ENCODE measurements at regions not wholly inside any gene's neighbourhood (a gene's known extent, or its start where the extent isn't known, plus 50 kb on each side); places are given as distances from the start of the nearest gene placed in this dataset.

GRCh38 chr5:58202941-58203444 is 256.9 kb downstream of the PLK2 start:
- H3K4me1 ChIP-seq (ENCODE audit: insufficient read depth, low read length, poor library complexity, severe bottlenecking): no peaks in the 10 kb centered on the region
- ChIA-PET POLR2A (ENCODE audit: low non-redundant PET) (no interaction called here), CTCF (no interaction called here)
- DNase-seq (ENCODE audit: low spot score): no peak
- no TSS peak for BruUV-seq (replicated peaks)
- H3K9me3 ChIP-seq (ENCODE audit: low read depth, low read length, poor library complexity, severe bottlenecking): no peaks in the 10 kb centered on the region
- no peak overlapping the region for H3K27ac ChIP-seq (ENCODE audit: low read depth, low read length, poor library complexity, severe bottlenecking)
- H3K4me3 ChIP-seq (ENCODE audit: low read depth, low read length, poor library complexity, severe bottlenecking): no peak overlapping the region
- intact Hi-C loops (cut with micrococcal nuclease; ENCODE audit: unreplicated experiment): no loop called here
- no peaks in the 10 kb centered on the region for H3K36me3 ChIP-seq (ENCODE audit: insufficient read depth, low read length, poor library complexity, severe bottlenecking)
- TF ChIP-seq EZH2 (IDR thresholded peaks at IDR 0.05; ENCODE audit: borderline replicate concordance, low read depth, low read length, poor library complexity, severe bottlenecking) (no peak), CTCF (conservative IDR thresholded peaks at IDR 0.05; ENCODE audit: low read depth, low read length) (no peak)
- H3K27me3 ChIP-seq (replicated peaks; ENCODE audit: insufficient read depth, low read depth, low read length, poor library complexity): no peaks in the 10 kb centered on the region

GRCh38 chr5:58201922-58202648 is 257.8 kb downstream of the PLK2 start:
- Histone ChIP-seq H3K36me3 (ENCODE audit: insufficient read depth, low read length, poor library complexity, severe bottlenecking) (no peaks in the 10 kb centered on the region), H3K4me1 (ENCODE audit: insufficient read depth, low read length, poor library complexity, severe bottlenecking) (no peaks in the 10 kb centered on the region), H3K27me3 (replicated peaks; ENCODE audit: insufficient read depth, low read depth, low read length, poor library complexity) (no peaks in the 10 kb centered on the region), H3K4me3 (ENCODE audit: low read depth, low read length, poor library complexity, severe bottlenecking) (no peak overlapping the region), H3K27ac (ENCODE audit: low read depth, low read length, poor library complexity, severe bottlenecking) (no peak overlapping the region), H3K9me3 (ENCODE audit: low read depth, low read length, poor library complexity, severe bottlenecking) (no peaks in the 10 kb centered on the region)
- CTCF ChIA-PET: no interaction called here
- POLR2A ChIA-PET (ENCODE audit: low non-redundant PET): no interaction called here
- BruUV-seq (replicated peaks): no TSS peak
- TF ChIP-seq CTCF (conservative IDR thresholded peaks at IDR 0.05; ENCODE audit: low read depth, low read length): no peak
- no peak for TF ChIP-seq EZH2 (IDR thresholded peaks at IDR 0.05; ENCODE audit: borderline replicate concordance, low read depth, low read length, poor library complexity, severe bottlenecking)
- intact Hi-C loops (cut with micrococcal nuclease; ENCODE audit: unreplicated experiment): no loop called here
- no peak for DNase-seq (ENCODE audit: low spot score)

- intact Hi-C loops (cut with micrococcal nuclease; ENCODE audit: unreplicated experiment): no loop called here
- TF ChIP-seq CTCF (conservative IDR thresholded peaks at IDR 0.05; ENCODE audit: low read depth, low read length) (no peak), EZH2 (IDR thresholded peaks at IDR 0.05; ENCODE audit: borderline replicate concordance, low read depth, low read length, poor library complexity, severe bottlenecking) (no peak)
- POLR2A ChIA-PET (ENCODE audit: low non-redundant PET): no interaction called here
Measured at GRCh38 chr5:58200451-58200850, 259.4 kb downstream of the PLK2 start.

More at GRCh38 chr5:58200451-58200850, 259.4 kb downstream of the PLK2 start:
- H3K4me1 ChIP-seq (ENCODE audit: insufficient read depth, low read length, poor library complexity, severe bottlenecking): no peaks in the 10 kb centered on the region
- CTCF ChIA-PET: no interaction called here
- H3K36me3 ChIP-seq (ENCODE audit: insufficient read depth, low read length, poor library complexity, severe bottlenecking): no peaks in the 10 kb centered on the region
- DNase-seq (ENCODE audit: low spot score): no peak
- H3K9me3 ChIP-seq (ENCODE audit: low read depth, low read length, poor library complexity, severe bottlenecking): no peaks in the 10 kb centered on the region
- H3K4me3 ChIP-seq (ENCODE audit: low read depth, low read length, poor library complexity, severe bottlenecking): no peak overlapping the region
- BruUV-seq (replicated peaks): no TSS peak
- H3K27ac ChIP-seq (ENCODE audit: low read depth, low read length, poor library complexity, severe bottlenecking): no peak overlapping the region
- H3K27me3 ChIP-seq (replicated peaks; ENCODE audit: insufficient read depth, low read depth, low read length, poor library complexity): no peaks in the 10 kb centered on the region
